ENCODE measurements at regions not wholly inside any gene's neighbourhood (a gene's known extent, or its start where the extent isn't known, plus 50 kb on each side); places are given as distances from the start of the nearest gene placed in this dataset.

GRCh38 chr2:150392614-150393013 is 94.9 kb downstream of the RND3 start:
- no peaks in the 10 kb centered on the region for H3K36me3 ChIP-seq
- intact Hi-C loops (cut with DNase I) = no loop called here
- WGBS, 3 donors = 64 to 83% (median 72%) methylated on average over 4 of the region's 4 CpGs
- no peaks in the 10 kb centered on the region for H3K9me3 ChIP-seq
- H3K4me3 ChIP-seq = no peak overlapping the region
- no peak for TF ChIP-seq POLR2A (IDR thresholded peaks at IDR 0.05)
- no peak for TF ChIP-seq CTCF (IDR thresholded peaks at IDR 0.05)
- no peak for TF ChIP-seq EP300 (IDR thresholded peaks at IDR 0.05)
- H3K4me1 ChIP-seq (ENCODE audit: insufficient read depth) = no peaks in the 10 kb centered on the region
- no peaks in the 10 kb centered on the region for H3K27me3 ChIP-seq
- no peak overlapping the region for H3K27ac ChIP-seq
- no peak for DNase-seq

DNA sequence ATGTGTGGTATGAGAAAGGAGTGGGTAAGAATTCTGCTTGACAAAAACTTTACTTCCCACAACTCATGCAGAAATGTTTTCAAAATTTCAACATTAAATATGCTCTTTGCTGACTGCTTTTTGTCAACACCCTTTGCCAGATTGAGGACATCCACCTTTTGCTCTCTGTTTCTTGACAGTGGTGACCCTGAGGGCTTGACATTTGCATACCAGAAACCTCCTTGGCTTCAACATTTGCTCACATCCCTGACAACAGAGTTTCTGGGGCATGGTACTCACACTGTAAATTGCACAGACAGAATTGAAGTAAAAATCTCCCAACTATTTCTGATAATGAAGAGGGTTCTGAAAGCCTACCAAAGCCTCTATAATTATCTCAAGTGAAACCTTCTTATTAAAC is 95.7 kb downstream of the RND3 start:
- Histone ChIP-seq H3K27ac (no peak overlapping the region), H3K27me3 (no peaks in the 10 kb centered on the region), H3K36me3 (no peaks in the 10 kb centered on the region), H3K4me3 (no peak overlapping the region), H3K9me3 (no peaks in the 10 kb centered on the region), H3K4me1 (ENCODE audit: insufficient read depth) (no peaks in the 10 kb centered on the region)
- intact Hi-C loops (cut with DNase I) = no loop called here
- DNase-seq = no peak
- TF ChIP-seq EP300 (IDR thresholded peaks at IDR 0.05) (no peak), POLR2A (IDR thresholded peaks at IDR 0.05) (no peak), CTCF (IDR thresholded peaks at IDR 0.05) (no peak)

GRCh38 chr2:150389447-150389846 is 98.0 kb downstream of the RND3 start:
- no peaks in the 10 kb centered on the region for H3K9me3 ChIP-seq
- TF ChIP-seq EP300 (IDR thresholded peaks at IDR 0.05) (no peak), POLR2A (IDR thresholded peaks at IDR 0.05) (no peak), CTCF (IDR thresholded peaks at IDR 0.05) (no peak)
- intact Hi-C loops (cut with DNase I) = no loop called here
- H3K27me3 ChIP-seq = no peaks in the 10 kb centered on the region
- no peak for DNase-seq
- 63 to 70% (median 66%) methylated on average over 2 of the region's 2 CpGs for WGBS, 3 donors
- no peaks in the 10 kb centered on the region for H3K4me1 ChIP-seq (ENCODE audit: insufficient read depth)
- H3K27ac ChIP-seq = no peak overlapping the region
- no peak overlapping the region for H3K4me3 ChIP-seq
- no peaks in the 10 kb centered on the region for H3K36me3 ChIP-seq

GRCh38 chr2:150388289-150388625 is 99.2 kb downstream of the RND3 start:
- no peaks in the 10 kb centered on the region for H3K36me3 ChIP-seq
- H3K27me3 ChIP-seq = no peaks in the 10 kb centered on the region
- no peak overlapping the region for H3K27ac ChIP-seq
- H3K9me3 ChIP-seq = no peaks in the 10 kb centered on the region
- intact Hi-C loops (cut with DNase I) = no loop called here
- WGBS, 3 donors = 61 to 68% (median 62%) methylated on average over 2 of the region's 2 CpGs
- no peak for DNase-seq
- no peaks in the 10 kb centered on the region for H3K4me1 ChIP-seq (ENCODE audit: insufficient read depth)
- no peak overlapping the region for H3K4me3 ChIP-seq
- no peak for TF ChIP-seq CTCF (IDR thresholded peaks at IDR 0.05)
- TF ChIP-seq EP300 (IDR thresholded peaks at IDR 0.05) = no peak
- no peak for TF ChIP-seq POLR2A (IDR thresholded peaks at IDR 0.05)
